ENCODE measurements at regions not wholly inside any gene's neighbourhood (a gene's known extent, or its start where the extent isn't known, plus 50 kb on each side); places are given as distances from the start of the nearest gene placed in this dataset.

- no peak for DNase-seq
These were observed 52.0 kb upstream of the TANC2 start for GRCh38 chr17:62913991-62914570.

GRCh38 chr17:62912363-62912762 lies 53.7 kb upstream of the TANC2 start:
- no peak for DNase-seq

- DNase-seq = no peak
These were observed 54.9 kb upstream of the TANC2 start for GRCh38 chr17:62911114-62911513.

GRCh38 chr17:62910277-62910676 lies 55.8 kb upstream of the TANC2 start:
- DNase-seq = no peak

GRCh38 chr17:62907961-62908360 lies 58.1 kb upstream of the TANC2 start:
- DNase-seq = no peak

GRCh38 chr17:62906881-62907280 lies 59.2 kb upstream of the TANC2 start:
- no peak for DNase-seq

- DNase-seq = no peak
These were observed 60.8 kb upstream of the TANC2 start for GRCh38 chr17:62905233-62905632.

GRCh38 chr17:62902531-62903220 lies 63.4 kb upstream of the TANC2 start:
- no peak for DNase-seq

- no peak for DNase-seq
These were observed 64.5 kb upstream of the TANC2 start for GRCh38 chr17:62901544-62901943.

- no peak for DNase-seq
These were observed 65.9 kb upstream of the TANC2 start for GRCh38 chr17:62900096-62900495.

- no peak for DNase-seq
These were observed 66.7 kb upstream of the TANC2 start for GRCh38 chr17:62899361-62899760.

- DNase-seq = no peak
These were observed 67.7 kb upstream of the TANC2 start for GRCh38 chr17:62898239-62898864.

GRCh38 chr17:62897706-62898105 lies 68.3 kb upstream of the TANC2 start:
- no peak for DNase-seq

- no peak for DNase-seq
These were observed 70.4 kb upstream of the TANC2 start for GRCh38 chr17:62895320-62896301.

GRCh38 chr17:62892870-62893338 lies 73.1 kb upstream of the TANC2 start:
- no peak for DNase-seq

GRCh38 chr17:62892061-62892675 lies 73.9 kb upstream of the TANC2 start:
- DNase-seq = no peak

GRCh38 chr17:62891659-62892058 lies 74.4 kb upstream of the TANC2 start:
- no peak for DNase-seq

GRCh38 chr17:62888765-62889164 lies 77.3 kb upstream of the TANC2 start:
- no peak for DNase-seq

GRCh38 chr17:62888148-62888547 lies 77.9 kb upstream of the TANC2 start:
- DNase-seq = no peak

- no peak for DNase-seq
These were observed 78.6 kb upstream of the TANC2 start for GRCh38 chr17:62887437-62887836.

GRCh38 chr17:62884781-62885180 lies 76.7 kb upstream of the MARCHF10 start:
- DNase-seq = no peak

GRCh38 chr17:62882878-62883277 lies 74.8 kb upstream of the MARCHF10 start:
- no peak for DNase-seq
